ENCODE measurements at regions not wholly inside any gene's neighbourhood (a gene's known extent, or its start where the extent isn't known, plus 50 kb on each side); places are given as distances from the start of the nearest gene placed in this dataset.

- Mint-ChIP-seq H3K4me1 (ENCODE audit: low read depth) (no peaks in the 10 kb centered on the region), H3K4me3 (no peak overlapping the region), H3K36me3 (ENCODE audit: insufficient read depth) (no peaks in the 10 kb centered on the region), H3K9me3 (no peaks in the 10 kb centered on the region), H3K27me3 (ENCODE audit: low read depth) (no peaks in the 10 kb centered on the region)
- ATAC-seq (no peak), DNase-seq (no peak)
Measured at GRCh38 chr5:144945503-144945902, 774.8 kb downstream of the KCTD16 start.

DNA sequence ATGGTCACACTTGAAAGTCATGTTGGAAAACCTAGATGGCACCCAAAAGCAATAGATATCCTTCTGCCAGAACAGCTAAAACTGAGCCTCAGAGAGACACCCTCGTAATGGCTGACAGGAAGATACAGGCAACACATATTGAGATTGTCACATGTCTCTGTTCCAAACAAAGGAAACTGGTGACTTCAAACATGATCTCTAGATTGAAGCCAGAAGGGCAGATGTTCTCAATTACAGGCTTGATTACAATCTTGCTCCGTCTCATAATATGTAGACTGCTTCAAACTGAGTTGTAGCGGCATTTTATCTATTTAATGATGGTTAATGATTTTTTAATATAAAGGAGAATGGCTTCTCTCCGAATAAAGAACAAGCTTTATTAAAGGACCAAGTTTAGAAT lies 774.3 kb downstream of the KCTD16 start:
- Mint-ChIP-seq H3K4me1 (ENCODE audit: low read depth) (no peaks in the 10 kb centered on the region), H3K36me3 (ENCODE audit: insufficient read depth) (no peaks in the 10 kb centered on the region), H3K9me3 (no peaks in the 10 kb centered on the region), H3K4me3 (no peak overlapping the region), H3K27me3 (ENCODE audit: low read depth) (no peaks in the 10 kb centered on the region)
- DNase-seq (no peak), ATAC-seq (no peak)

- no peak for ATAC-seq
- Mint-ChIP-seq H3K4me1 (ENCODE audit: low read depth) (no peaks in the 10 kb centered on the region), H3K27me3 (ENCODE audit: low read depth) (no peaks in the 10 kb centered on the region), H3K9me3 (no peaks in the 10 kb centered on the region), H3K4me3 (no peak overlapping the region), H3K36me3 (ENCODE audit: insufficient read depth) (no peaks in the 10 kb centered on the region)
- DNase-seq: no peak
Measured at GRCh38 chr5:144941004-144941403, 770.3 kb downstream of the KCTD16 start.

- Mint-ChIP-seq H3K36me3 (ENCODE audit: insufficient read depth) (no peaks in the 10 kb centered on the region), H3K4me3 (no peak overlapping the region), H3K4me1 (ENCODE audit: low read depth) (no peaks in the 10 kb centered on the region), H3K9me3 (peaks cover 5% of the 10 kb centered on the region), H3K27me3 (ENCODE audit: low read depth) (no peaks in the 10 kb centered on the region)
- ATAC-seq (no peak), DNase-seq (no peak)
Measured at GRCh38 chr5:144918371-144918770, 747.7 kb downstream of the KCTD16 start.

DNA sequence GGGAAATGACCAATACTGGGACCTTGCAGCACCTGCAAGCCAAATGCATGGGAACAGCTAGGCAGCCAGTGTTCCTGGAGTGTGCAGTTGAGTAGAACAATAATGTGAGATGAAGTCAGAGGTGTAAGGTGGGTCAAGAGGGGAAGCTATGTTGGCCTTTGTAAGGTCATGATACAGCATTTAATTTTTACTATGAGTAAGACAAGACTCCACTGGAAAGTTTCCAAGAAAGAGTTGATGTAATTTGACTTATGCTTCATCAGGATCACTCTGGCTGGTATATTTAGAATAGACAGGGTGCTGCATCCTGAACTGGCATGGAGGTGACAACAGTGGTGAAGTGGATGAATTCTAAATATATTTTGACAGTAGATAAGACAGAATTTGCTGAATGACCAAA lies 744.8 kb downstream of the KCTD16 start:
- Mint-ChIP-seq H3K27me3 (ENCODE audit: low read depth) (no peaks in the 10 kb centered on the region), H3K4me1 (ENCODE audit: low read depth) (no peaks in the 10 kb centered on the region), H3K4me3 (no peak overlapping the region), H3K36me3 (ENCODE audit: insufficient read depth) (no peaks in the 10 kb centered on the region), H3K9me3 (peaks cover 5% of the 10 kb centered on the region)
- DNase-seq (no peak), ATAC-seq (no peak)

DNA sequence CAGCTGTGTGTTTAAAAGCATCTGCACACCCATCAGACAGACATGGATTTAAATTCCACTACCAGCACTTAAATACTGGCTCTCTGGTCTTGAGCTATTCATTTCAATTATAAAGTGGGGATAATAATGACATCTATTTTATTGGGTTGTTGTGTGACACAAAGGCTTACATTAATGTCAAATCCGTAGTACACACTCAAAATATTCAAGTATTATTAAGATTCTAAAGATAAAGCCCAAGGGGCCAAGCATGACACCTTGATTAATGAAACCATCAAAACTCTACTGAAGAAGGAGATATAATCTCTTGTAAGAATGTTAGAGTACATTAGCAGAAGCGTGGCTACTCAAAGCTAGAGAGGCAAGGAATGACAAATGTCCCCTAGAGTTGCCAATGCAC lies 743.0 kb downstream of the KCTD16 start:
- no peak for ATAC-seq
- Mint-ChIP-seq H3K36me3 (ENCODE audit: insufficient read depth) (no peaks in the 10 kb centered on the region), H3K9me3 (peaks cover 5% of the 10 kb centered on the region)

GRCh38 chr5:144896473-144896872 lies 725.8 kb downstream of the KCTD16 start:
- H3K27me3 Mint-ChIP-seq (ENCODE audit: low read depth): no peaks in the 10 kb centered on the region
- DNase-seq (no peak), ATAC-seq (no peak)
- H3K4me1 Mint-ChIP-seq (ENCODE audit: low read depth): no peaks in the 10 kb centered on the region
- H3K4me3 Mint-ChIP-seq: no peak overlapping the region
- peaks cover 19% of the 10 kb centered on the region for H3K9me3 Mint-ChIP-seq
- no peaks in the 10 kb centered on the region for H3K36me3 Mint-ChIP-seq (ENCODE audit: insufficient read depth)

More for the DNA sequence above, 743.0 kb downstream of the KCTD16 start:
- no peak overlapping the region for H3K4me3 Mint-ChIP-seq
- DNase-seq: no peak
- H3K27me3 Mint-ChIP-seq (ENCODE audit: low read depth): no peaks in the 10 kb centered on the region
- no peaks in the 10 kb centered on the region for H3K4me1 Mint-ChIP-seq (ENCODE audit: low read depth)

DNA sequence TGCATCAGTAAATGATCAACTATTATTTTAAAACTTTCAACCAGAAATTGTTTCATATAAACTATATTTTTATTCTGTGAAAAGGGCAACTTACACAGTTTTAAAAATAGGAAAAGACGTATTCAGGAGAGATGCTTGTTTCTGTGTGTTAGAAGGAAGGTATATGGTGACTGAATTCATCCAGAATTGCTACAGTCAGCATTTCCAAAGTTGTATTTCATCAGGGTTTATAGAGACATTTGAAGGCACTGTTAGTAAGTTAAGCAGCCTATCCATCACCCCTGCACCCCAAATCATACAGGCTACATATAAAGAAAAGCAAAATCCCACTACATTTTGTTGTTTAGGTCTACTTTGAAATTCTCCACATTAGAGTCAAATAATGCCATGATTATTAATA lies 716.0 kb downstream of the KCTD16 start:
- no peak for ATAC-seq
- no peaks in the 10 kb centered on the region for H3K4me1 Mint-ChIP-seq (ENCODE audit: low read depth)
- no peaks in the 10 kb centered on the region for H3K27me3 Mint-ChIP-seq (ENCODE audit: low read depth)
- no peak for DNase-seq
- H3K9me3 Mint-ChIP-seq: no peaks in the 10 kb centered on the region
- no peaks in the 10 kb centered on the region for H3K36me3 Mint-ChIP-seq (ENCODE audit: insufficient read depth)
- H3K4me3 Mint-ChIP-seq: no peak overlapping the region

GRCh38 chr5:144882739-144883283 lies 712.1 kb downstream of the KCTD16 start:
- Mint-ChIP-seq H3K27me3 (ENCODE audit: low read depth) (no peaks in the 10 kb centered on the region), H3K4me1 (ENCODE audit: low read depth) (no peaks in the 10 kb centered on the region), H3K36me3 (ENCODE audit: insufficient read depth) (no peaks in the 10 kb centered on the region), H3K4me3 (no peak overlapping the region), H3K9me3 (no peaks in the 10 kb centered on the region)
- ATAC-seq (no peak), DNase-seq (no peak)

DNA sequence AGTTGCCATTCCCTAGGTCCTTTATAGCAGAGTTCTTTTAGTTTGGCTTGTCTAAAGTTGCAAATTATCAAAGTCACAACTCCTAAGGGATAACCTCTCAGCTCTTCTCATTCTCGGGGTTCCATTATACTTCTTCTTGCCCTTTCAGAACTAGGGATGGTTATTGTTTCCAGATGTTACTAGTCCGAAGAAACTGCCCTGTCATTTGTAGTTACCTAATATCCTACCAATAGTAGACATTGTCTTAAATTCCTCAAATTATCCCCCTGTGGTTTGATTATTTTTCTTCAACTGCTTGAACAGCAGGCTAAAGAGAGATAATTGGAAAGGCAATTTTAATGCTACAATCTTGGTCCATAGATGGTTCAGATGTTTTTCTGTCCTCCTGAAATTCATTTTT lies 709.8 kb downstream of the KCTD16 start:
- no peak for DNase-seq
- no peak overlapping the region for H3K4me3 Mint-ChIP-seq
- H3K27me3 Mint-ChIP-seq (ENCODE audit: low read depth): no peaks in the 10 kb centered on the region
- peaks cover 4% of the 10 kb centered on the region for H3K9me3 Mint-ChIP-seq
- H3K4me1 Mint-ChIP-seq (ENCODE audit: low read depth): no peaks in the 10 kb centered on the region
- no peak for ATAC-seq
- H3K36me3 Mint-ChIP-seq (ENCODE audit: insufficient read depth): no peaks in the 10 kb centered on the region

- H3K27me3 Mint-ChIP-seq (ENCODE audit: low read depth): no peaks in the 10 kb centered on the region
- no peak overlapping the region for H3K4me3 Mint-ChIP-seq
- peaks cover 8% of the 10 kb centered on the region for H3K9me3 Mint-ChIP-seq
Measured at GRCh38 chr5:144876990-144877389, 706.3 kb downstream of the KCTD16 start.

DNA sequence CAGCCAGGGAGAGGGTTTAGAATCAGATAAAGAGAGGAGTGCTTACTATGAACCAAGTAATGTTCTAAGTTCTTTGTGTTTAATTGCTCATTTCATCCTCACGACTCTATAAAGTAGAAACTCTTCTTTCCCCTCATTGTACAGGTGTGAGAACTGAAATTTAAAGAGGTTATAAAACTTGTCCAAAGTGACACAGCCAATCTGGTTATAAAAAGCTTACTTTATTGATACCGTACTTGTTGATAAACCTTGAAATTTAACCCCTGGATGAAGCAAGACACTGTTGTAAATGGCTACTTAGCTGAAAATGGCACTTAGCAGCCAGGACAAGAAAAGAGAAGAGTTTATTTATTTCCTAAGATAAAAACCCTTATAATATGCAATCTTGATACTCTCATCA lies 702.4 kb downstream of the KCTD16 start:
- no peak overlapping the region for H3K4me3 Mint-ChIP-seq
- peaks cover 12% of the 10 kb centered on the region for H3K9me3 Mint-ChIP-seq
- no peaks in the 10 kb centered on the region for H3K27me3 Mint-ChIP-seq (ENCODE audit: low read depth)
- DNase-seq (no peak), ATAC-seq (no peak)
- H3K36me3 Mint-ChIP-seq (ENCODE audit: insufficient read depth): no peaks in the 10 kb centered on the region
- no peaks in the 10 kb centered on the region for H3K4me1 Mint-ChIP-seq (ENCODE audit: low read depth)

More at GRCh38 chr5:144876990-144877389, 706.3 kb downstream of the KCTD16 start:
- Mint-ChIP-seq H3K4me1 (ENCODE audit: low read depth) (no peaks in the 10 kb centered on the region), H3K36me3 (ENCODE audit: insufficient read depth) (no peaks in the 10 kb centered on the region)
- DNase-seq: no peak
- ATAC-seq: no peak

DNA sequence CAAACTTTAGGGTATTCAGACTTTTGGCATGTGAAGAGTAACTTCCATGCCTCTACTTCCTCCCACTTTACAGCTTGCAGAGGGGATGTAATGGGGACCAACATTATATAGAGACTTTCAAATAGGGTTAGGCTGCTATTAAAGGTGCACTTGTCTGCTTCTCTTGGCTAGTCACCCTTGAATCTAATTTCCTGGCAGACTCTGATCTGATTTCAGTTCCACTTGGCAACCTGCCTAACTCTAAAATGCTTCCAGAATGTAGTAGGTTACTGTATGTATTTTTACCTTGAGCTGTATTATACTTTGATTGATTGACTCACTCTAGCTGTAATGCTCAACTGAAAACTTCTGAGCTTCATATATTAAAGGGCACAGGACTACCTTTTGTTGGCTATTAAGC lies 693.4 kb downstream of the KCTD16 start:
- Mint-ChIP-seq H3K36me3 (ENCODE audit: insufficient read depth) (no peaks in the 10 kb centered on the region), H3K4me1 (ENCODE audit: low read depth) (no peaks in the 10 kb centered on the region), H3K9me3 (peaks cover 13% of the 10 kb centered on the region), H3K4me3 (no peak overlapping the region), H3K27me3 (ENCODE audit: low read depth) (no peaks in the 10 kb centered on the region)
- no peak for ATAC-seq
- DNase-seq: no peak

DNA sequence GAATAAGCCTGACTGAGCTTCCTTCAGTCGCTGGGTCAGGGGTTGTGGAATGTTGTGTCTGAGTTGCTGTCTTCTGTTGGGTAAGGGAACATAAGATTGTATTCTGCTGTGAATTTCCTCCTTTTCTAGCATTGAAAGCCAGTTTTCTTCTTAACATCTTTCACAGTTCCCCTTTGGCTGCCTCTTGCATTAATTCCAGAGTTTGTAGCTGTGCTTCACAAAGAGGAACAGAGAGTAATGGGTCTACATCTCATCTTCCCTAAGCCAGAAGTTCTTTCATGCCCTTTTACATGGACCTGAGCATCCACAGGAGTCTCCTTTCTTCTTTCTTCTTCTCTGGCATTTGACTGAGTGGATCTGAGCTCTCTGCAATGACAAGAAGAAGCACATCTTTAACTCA lies 686.8 kb downstream of the KCTD16 start:
- no peaks in the 10 kb centered on the region for H3K27me3 Mint-ChIP-seq (ENCODE audit: low read depth)
- ATAC-seq (no peak), DNase-seq (no peak)
- no peaks in the 10 kb centered on the region for H3K36me3 Mint-ChIP-seq (ENCODE audit: insufficient read depth)
- no peaks in the 10 kb centered on the region for H3K4me1 Mint-ChIP-seq (ENCODE audit: low read depth)
- no peak overlapping the region for H3K4me3 Mint-ChIP-seq
- peaks cover 5% of the 10 kb centered on the region for H3K9me3 Mint-ChIP-seq

GRCh38 chr5:144844086-144844485 lies 673.4 kb downstream of the KCTD16 start:
- peaks cover 12% of the 10 kb centered on the region for H3K9me3 Mint-ChIP-seq
- ATAC-seq (no peak), DNase-seq (no peak)
- no peaks in the 10 kb centered on the region for H3K27me3 Mint-ChIP-seq (ENCODE audit: low read depth)
- H3K36me3 Mint-ChIP-seq (ENCODE audit: insufficient read depth): no peaks in the 10 kb centered on the region
- no peak overlapping the region for H3K4me3 Mint-ChIP-seq
- H3K4me1 Mint-ChIP-seq (ENCODE audit: low read depth): no peaks in the 10 kb centered on the region

- no peak overlapping the region for H3K4me3 Mint-ChIP-seq
- ATAC-seq (no peak), DNase-seq (no peak)
- no peaks in the 10 kb centered on the region for H3K27me3 Mint-ChIP-seq (ENCODE audit: low read depth)
- H3K36me3 Mint-ChIP-seq (ENCODE audit: insufficient read depth): no peaks in the 10 kb centered on the region
- H3K4me1 Mint-ChIP-seq (ENCODE audit: low read depth): no peaks in the 10 kb centered on the region
- peaks cover 6% of the 10 kb centered on the region for H3K9me3 Mint-ChIP-seq
Measured at GRCh38 chr5:144832416-144832815, 661.7 kb downstream of the KCTD16 start.
